ENCODE measurements at regions not wholly inside any gene's neighbourhood (a gene's known extent, or its start where the extent isn't known, plus 50 kb on each side); places are given as distances from the start of the nearest gene placed in this dataset.

DNA sequence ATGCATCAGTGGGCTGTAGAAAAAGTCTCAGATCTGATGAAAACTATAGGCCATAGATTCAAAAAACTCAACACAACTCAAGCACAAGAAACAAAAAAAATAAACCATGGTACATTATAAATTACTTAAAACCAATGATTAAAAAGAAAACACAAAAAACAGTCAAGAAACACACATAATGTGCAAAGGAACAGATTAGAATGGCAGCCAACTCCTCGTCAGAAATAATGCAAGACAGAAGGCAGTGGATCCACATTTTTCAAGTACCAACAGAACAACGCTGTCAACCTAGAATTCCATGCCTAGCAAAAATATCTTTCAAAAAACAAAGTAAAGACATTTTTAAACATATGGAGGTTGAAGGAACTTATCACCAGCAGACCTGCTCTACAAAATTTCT lies 69.7 kb downstream of the PSMB1 start:
- no peak for DNase-seq (ENCODE audit: low read depth in 2 of 2, low spot score in 1 of 2)

DNA sequence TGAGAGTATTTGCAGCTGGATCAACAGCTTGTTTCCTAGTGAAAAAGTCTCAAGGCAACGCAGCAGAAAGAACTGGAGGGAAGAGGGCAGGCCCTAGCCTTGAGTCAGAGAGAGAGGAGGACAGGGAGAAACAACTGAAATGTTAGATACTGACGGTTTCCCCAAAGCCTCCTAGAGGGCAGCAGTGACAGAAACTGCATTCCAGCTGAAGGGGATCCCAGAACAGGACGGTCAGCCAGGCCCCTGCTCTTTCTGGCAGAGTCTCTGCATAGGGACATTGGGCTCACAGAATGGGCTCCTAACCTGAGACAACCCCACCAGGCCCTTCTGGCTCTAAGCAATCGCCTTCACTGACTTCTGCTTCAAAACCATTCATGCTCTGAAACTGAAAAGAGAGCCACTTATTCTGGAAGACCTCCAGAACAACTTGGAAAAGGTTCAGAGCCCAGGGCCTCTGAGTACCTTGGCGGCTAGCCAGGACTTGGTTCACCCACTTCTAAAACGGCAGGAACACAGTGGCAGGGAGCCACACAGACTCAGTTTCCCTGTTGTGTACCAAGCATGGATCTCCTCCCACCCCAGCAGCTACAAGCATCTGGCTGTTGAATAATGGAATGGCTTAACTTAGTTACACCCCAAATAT lies 72.9 kb downstream of the PSMB1 start:
- DNase-seq (ENCODE audit: low read depth in 2 of 2, low spot score in 1 of 2) = no peak

DNA sequence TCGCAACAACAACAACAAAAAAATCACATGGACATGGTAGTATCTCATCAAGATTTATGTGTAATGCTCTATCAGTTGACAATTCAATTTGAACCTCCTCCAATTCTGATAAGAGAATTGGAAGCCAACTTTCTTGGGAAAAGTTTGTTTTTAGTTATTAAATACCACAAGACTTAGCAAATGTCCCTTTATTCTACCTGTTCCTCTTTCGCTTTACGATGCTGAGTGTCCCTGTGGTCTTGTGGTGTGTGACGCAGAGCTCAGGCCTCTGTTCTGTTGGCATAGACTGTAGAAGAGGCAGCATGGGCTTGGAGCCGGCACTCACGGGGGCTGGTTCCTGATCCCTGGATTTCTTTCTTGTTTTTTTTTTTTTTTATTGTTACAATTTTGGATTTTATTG lies 76.7 kb downstream of the PSMB1 start:
- no peak for DNase-seq (ENCODE audit: low read depth in 2 of 2, low spot score in 1 of 2)

DNA sequence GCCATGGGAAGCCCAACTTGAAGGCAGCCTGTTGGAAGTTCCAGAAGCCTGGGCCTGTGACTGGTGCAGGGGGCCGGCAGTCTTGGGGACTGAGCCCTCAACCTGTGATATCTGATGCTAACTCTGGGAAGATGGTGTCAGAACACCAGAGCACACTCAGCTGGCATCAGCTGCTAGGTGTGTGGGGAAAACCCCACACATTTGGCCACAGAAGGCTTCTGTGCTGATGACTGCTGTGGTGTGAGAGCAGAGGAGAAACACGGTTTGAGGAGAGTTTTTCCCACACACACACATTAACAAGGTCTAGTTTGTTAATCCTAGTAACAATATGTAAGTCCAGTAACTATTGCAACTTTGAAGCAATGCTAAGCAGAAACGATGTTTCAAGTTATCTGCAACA lies 78.0 kb downstream of the PSMB1 start:
- no peak for DNase-seq (ENCODE audit: low read depth in 2 of 2, low spot score in 1 of 2)

DNA sequence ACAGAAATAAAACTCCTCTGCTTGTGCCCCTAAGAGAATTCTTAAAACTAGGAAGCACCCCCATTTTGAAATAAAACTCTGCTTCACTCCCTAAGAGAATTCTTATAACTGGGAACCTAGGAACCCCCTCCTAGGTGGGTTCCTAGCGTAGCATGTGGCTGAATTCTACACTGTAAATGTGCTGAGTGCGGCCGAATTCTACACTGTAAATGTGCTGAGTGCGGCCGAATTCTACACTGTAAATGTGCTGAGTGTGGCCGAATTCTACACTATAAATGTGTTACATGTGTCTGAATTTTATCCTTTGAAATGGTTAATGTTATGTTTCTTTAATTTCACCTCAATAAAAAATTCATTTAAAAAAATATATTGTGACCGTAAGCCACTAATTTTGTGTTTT lies 79.3 kb downstream of the PSMB1 start:
- DNase-seq (ENCODE audit: low read depth in 2 of 2, low spot score in 1 of 2) = no peak

DNA sequence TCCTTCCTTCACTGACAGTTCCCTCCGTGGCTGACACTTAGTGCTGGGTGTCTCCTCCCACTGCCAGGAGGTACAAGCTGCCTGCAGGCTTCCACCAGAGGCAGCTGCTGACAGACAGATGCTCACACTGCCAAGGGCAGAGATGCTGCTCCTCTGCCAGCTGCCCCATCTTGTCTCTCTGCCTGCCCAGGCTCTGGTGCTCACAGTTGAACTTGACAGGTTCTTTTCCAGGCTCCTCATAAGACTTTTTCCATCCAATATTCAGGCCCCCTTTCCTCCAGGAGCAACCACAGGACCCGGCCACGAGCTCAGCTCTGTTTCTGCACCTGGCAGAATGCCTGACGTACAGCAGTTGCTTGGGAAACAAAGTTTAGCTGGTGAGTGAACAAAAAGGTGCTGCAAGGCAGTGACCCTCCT lies 79.8 kb downstream of the PSMB1 start:
- no peak for DNase-seq (ENCODE audit: low read depth in 2 of 2, low spot score in 1 of 2)

DNA sequence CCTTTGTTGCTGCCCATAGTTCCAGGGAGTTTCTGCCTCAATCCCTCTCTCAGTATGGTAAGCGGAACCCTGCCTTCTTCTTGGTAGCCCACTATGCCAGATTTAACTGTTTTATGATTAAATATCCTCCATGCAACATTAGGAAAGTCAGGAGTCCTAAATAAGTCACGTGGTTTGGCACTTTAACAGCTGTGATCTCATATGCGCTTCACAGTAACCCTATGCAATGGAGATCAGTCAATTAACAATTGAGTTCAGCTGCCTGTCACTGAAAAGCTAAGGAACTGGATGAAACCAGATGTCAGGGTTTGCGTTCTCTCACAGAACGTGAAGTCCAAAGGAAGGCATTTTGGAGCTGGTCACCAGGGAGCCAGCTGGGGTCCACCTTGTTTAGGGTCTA lies 81.6 kb downstream of the PSMB1 start:
- no peak for DNase-seq (ENCODE audit: low read depth in 2 of 2, low spot score in 1 of 2)

DNA sequence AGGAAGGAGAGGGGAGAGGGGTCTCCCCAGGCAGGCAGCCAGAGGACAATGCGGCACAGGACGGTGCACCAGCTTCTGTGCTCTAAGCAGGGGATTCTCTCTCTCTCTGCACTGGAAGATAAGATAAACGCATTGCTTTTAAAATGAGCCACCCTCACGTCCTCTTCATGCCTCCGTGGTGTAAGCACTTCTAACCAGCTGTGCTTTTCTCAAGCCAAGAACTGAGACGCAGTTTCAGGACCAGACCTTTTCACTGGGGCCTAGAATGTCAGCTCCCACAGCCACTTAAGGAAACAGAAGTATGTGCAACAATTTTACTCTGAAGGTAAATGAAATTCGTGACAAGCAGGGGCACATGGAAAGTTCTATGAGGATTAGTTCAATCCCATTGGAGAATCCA lies 82.4 kb downstream of the PSMB1 start:
- DNase-seq (ENCODE audit: low read depth in 2 of 2, low spot score in 1 of 2) = no peak

DNA sequence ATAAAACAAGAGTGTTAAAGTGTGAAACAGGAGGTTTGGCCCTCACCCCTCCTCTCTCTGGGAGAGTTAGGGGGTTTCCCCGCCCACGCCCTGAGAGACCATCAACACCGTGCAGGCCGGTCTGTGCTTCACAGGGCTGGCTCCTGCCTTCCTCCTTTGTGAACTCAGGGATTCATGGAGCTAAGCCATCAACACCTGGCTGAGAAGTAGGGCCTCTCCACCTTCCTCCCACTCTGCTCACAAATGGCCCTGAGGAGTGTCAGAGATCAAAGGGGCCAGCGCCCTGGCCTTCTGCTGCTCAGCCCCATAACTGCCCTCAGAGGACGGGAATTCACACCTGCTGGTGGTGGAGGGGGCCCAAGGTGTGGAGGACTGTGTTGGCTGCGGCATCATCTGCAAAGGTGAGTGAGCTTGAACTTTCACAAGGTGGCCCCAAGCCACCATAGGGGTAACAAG lies 88.6 kb downstream of the PSMB1 start:
- DNase-seq (ENCODE audit: low read depth in 2 of 2, low spot score in 1 of 2) = peak in 1 of 2 donors; percentile 27

DNA sequence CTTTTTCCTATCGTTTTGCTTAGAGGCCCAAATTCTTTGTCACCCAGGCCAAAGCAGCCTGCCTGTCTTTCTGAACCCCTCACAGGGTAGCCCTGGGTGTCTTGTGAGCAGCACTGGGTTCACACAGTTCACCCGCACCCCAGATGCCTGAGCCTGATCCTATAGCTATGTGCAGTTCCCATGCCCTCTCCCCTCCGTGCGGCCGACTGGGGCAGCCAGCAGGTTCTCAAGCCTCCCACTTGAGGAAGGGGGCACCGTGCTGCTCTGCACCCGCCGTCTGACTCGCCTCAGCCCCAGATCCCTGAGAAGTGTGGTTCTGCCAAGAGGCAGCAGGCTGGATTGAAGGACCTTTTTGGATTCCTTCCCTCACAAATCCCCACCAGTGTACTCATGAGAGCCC lies 89.0 kb downstream of the PSMB1 start:
- DNase-seq (ENCODE audit: low read depth in 2 of 2, low spot score in 1 of 2) = no peak

DNA sequence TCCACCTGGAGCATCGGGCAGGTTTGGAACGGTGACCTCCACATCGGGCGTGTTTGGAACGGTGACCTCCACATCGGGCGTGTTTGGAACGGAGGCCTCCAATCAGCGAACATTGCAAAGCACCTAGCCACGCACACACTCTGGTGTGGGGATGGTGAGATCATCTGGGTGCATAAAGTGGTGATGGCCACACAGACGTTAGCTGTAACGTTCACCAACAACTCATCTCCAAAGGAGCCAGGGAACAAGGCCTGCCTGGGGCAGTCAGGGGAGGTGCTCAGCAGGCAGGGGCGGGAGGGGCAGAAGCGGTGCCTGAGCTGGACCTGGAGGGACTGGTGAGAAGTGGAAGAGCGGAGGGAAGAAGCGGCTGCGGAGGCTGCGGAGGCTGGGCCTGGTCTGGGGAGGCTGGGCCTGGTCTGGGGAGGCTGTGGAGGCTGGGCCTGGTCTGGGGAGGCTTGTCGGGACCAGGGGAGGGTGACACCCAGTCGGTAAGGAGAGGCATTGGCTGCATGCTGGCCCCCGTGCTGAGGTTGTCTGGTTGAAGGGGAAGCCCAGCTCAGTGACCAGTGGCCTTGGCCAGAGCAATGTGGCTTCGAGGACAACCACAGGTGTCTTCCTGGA lies 89.9 kb downstream of the PSMB1 start:
- no peak for DNase-seq (ENCODE audit: low read depth in 2 of 2, low spot score in 1 of 2)

DNA sequence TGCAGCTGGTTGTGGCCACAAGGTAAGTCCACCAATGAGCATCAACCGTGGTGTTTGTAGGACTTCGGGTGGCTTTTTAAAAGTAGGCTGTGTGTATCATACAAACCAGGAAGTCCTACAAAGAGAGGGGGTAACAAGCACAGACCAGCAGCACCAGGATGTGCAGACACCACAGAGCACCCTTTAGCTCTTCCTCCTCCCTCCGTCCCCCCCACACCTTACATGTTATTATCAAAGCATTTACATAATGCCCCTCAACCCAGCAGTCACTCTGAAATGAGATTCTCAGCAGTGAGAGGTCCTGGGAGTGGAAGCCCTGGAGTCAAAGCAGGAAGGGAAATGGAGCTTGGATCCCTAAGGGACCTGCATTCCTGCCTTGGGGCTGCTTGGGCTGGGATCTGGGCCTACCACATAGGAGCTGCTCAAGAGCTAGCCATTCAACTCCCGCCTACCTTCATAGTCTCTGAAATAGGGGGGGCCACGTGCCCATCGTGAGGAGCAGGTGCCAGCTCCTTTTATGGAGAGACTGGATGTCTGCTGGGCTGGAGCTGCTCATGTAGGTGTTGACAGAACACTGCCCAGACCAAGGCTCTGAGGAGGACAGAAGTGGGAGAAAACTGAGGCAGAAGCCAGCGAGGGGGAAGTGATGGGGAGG lies 90.6 kb downstream of the PSMB1 start:
- DNase-seq (ENCODE audit: low read depth in 2 of 2, low spot score in 1 of 2) = no peak

DNA sequence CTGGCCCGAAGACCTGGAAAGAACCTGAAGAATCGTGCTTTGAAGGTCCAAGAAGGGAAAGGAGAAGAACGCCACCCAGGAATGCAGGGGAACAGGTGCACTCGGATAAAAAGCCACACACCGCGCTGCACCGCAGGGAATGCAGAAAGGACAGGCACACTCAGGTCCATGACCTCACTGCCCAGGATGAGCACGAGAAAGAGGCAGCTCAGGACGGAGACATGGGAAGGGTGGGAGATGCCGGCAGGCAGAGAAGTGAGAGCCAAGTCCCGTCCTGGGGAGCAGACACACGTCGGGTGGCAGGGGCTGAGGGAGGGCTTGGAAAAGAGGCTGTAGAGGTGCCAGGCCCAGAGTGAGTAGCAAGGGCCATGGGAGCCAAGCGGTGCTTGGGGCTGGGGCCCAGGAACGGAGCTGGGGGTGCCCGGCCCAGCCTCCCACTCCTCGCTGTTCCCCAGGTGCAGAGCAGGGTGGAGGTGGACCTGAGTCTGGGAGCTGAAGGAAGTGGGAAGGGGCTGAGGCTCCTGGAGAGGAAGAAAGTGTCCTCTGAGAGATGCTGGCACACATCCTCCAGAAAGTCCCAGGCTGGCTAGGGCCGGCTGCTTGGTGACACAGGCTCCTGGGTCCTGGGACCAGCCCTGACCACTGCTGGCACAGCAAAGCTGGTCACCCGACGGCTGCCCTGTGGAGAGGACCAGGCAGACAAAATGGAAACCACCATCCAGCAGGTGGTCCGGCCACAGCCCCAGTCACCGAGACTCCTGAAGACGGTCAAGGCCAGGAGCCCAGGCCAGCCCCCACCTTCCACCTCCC lies 91.3 kb downstream of the PSMB1 start:
- no peak for DNase-seq (ENCODE audit: low read depth in 2 of 2, low spot score in 1 of 2)

DNA sequence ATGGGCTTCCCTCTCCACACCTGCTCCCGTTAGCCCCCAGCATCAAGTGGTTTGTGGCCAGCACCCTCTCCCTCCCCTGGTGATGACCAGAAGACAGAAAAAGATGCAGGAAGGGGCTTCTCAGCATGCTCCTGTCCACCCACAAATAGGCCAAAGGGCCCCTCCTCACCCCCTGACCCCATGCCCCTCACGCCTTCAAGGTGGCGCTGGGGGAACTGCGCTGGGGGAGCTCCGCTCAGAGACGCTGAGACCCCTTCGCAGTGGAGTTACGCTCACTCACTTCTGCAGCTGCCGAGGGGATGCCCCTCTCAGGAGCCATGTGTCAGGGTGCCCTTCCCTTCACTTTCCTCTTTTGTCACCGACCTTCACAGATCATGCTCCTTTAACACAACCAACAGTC lies 92.0 kb downstream of the PSMB1 start:
- DNase-seq (ENCODE audit: low read depth in 2 of 2, low spot score in 1 of 2) = no peak

DNA sequence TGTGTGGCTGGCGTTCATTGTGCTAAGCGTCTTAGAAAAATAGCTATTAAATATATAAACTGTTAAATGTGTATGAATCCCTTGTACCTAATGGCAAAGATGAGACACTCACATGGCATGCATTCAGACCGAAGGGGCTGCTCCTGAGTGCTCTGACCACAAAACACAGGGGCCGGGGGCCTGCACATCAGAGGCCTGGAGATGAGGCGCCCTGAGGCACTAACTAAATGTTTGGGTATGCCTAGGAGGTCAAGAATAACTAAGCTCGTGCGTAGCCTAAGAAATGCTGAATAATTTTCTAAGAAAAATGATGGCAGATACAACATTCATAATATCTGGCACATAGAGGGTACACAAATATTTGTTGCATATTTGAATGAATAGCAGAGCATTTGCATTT lies 92.5 kb downstream of the PSMB1 start:
- no peak for DNase-seq (ENCODE audit: low read depth in 2 of 2, low spot score in 1 of 2)

DNA sequence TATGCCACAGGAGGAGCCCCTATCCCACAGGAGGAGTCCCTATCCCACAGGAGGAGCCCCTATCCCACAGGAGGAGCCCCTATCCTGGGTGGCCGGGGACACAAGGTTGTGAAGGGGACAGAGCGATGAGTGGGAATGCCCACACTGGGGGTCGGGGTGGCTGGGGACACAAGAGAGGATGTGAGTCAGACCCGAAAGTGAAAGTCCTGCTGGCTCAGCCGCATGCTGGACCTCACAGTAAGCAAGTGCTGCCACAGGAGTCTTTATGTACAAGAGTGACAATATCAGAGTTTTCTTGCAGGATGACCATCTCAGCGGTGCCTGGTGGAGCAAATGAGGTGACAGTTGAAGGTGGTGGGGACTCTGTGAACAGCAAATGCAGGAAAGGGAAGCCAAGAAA lies 93.7 kb downstream of the PSMB1 start:
- peak in 1 of 2 donors; percentile 24 for DNase-seq (ENCODE audit: low read depth in 2 of 2, low spot score in 1 of 2)

DNA sequence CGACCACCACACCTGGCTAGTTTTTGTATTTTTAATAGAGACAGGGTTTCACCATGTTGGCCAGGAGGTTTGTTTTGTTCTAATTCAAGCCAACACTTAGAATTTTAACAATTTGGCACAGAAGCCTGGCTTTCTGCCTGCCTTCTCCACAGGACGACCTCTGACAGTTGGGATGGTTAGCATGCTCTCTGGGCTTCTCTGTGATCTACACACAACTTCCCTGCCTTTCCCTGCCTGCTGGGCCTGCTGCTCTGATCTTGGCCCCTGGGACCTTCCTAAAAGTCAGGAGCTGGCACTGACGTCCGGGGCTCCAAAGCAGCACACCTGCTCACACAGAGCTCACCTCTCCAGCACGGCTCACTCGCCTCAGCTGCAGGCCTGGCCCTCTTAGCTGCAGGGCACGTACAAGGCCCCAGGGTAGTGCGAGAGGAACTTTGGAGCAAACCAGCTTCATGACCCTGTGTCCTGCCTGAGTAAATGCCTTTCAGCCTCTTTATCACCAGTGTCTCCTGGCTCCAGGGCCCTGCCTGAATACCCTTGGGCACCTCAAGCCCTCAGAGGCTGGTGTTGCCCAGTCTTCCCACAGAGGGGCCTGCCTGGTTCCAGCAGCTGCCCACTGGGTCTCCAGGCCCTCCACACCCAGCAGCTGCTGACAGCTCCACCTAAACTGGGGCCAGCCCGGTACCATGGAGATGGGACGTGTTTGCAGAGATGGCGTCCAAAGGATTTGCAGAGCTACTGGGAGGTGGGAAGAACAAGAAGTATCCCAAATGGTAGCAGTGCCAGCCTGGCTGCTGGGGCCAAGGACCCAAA lies 96.0 kb downstream of the PSMB1 start:
- no peak for DNase-seq (ENCODE audit: low read depth in 2 of 2, low spot score in 1 of 2)
